Activated CD4-positive, alpha-beta T cell treated with anti-CD3 and anti-CD28 coated beads for 36 hours (primary cell): ENCODE measurements at regions not wholly inside any gene's neighbourhood (a gene's known extent, or its start where the extent isn't known, plus 50 kb on each side); places are given as distances from the start of the nearest gene placed in this dataset.
"Not testable (repeated sequence)": the region's sequence is repeated elsewhere in the genome, so short reads cannot be mapped to it uniquely, and the experiment has no call there.

Source experiments
- ATAC-seq: fragments of 200-7000 bp; cut with Tn5 transposase; one replicate; pipeline ENCODE4 v1.10.0; 2021; ENCODE audit warnings: mild to moderate bottlenecking, moderate library complexity
- CTCF ChIA-PET: fragments of 350-600 bp; sonication (Branson Sonifier 250); formaldehyde crosslinking; loops from one replicate; lab custom pipeline; 2021; ENCODE audit warnings: antibody characterized with exemption; lab: Charles Lee
- POLR2A ChIA-PET: fragments of 350-600 bp; sonication (Branson Sonifier 250); formaldehyde crosslinking; loops from one replicate; lab custom pipeline; 2021; ENCODE audit warnings: antibody characterized with exemption, inconsistent platforms; lab: Charles Lee
- DNase-seq: peaks from one replicate; pipeline ENCODE4 v3.0.0-alpha.2; 2020
- H3K27ac Mint-ChIP-seq: one replicate; pipeline ENCODE4 v1.8.0; 2021; ENCODE audit warnings: mixed read lengths
- H3K27me3 Mint-ChIP-seq: one replicate; pipeline ENCODE4 v1.8.0; 2021; ENCODE audit warnings: mixed read lengths
- H3K36me3 Mint-ChIP-seq: one replicate; pipeline ENCODE4 v1.8.0; 2021; ENCODE audit warnings: low read depth, mixed read lengths
- H3K4me1 Mint-ChIP-seq: one replicate; pipeline ENCODE4 v1.8.0; 2021; ENCODE audit warnings: mixed read lengths
- H3K4me3 Mint-ChIP-seq: one replicate; pipeline ENCODE4 v1.8.0; 2021; ENCODE audit warnings: mild to moderate bottlenecking, moderate library complexity, mixed read lengths
- H3K9me3 Mint-ChIP-seq: one replicate; pipeline ENCODE4 v1.8.0; 2021; ENCODE audit warnings: low read depth, mixed read lengths
- intact Hi-C, 2 experiments: fragments of 100-400 bp; cut with DNase I in 1 of 2; cut with micrococcal nuclease in 1 of 2; formaldehyde crosslinking; loops; one replicate each; pipeline versions ENCODE4 v1.14.2 to v1.15.1; 2022 to 2024; cut with DNase I, micrococcal nuclease

DNA sequence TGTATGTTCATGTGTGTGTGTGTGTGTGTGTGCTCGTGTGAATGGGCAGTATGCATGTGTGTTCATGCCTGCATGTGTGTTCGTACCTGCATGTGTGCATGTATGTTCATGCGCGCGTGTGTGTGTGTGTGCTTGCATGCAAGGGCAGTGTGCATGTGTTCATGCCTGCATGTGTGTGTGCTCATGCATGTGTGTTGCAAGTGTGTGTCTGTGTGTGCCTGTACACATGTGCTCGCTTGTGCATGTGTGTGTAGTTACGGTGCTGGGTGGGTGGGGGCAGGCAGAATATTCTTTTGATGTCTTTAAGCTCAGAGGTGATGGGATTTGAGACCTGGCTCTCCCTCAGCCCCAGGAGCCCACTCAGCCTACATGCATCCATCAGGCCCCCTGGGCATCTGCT is 822.1 kb downstream of the BRD1 start:
- intact Hi-C loops, result no loop called here
- H3K4me3 Mint-ChIP-seq, result no peak overlapping the region
- no peaks in the 10 kb centered on the region for H3K36me3 Mint-ChIP-seq
- no peak overlapping the region for H3K27ac Mint-ChIP-seq
- CTCF ChIA-PET, result no interaction called here
- H3K27me3 Mint-ChIP-seq, result peaks cover 2% of the 10 kb centered on the region
- POLR2A ChIA-PET, result no interaction called here
- H3K4me1 Mint-ChIP-seq, result no peaks in the 10 kb centered on the region
- DNase-seq, result no peak
- H3K9me3 Mint-ChIP-seq, result peaks cover 6% of the 10 kb centered on the region
- no peak for ATAC-seq

DNA sequence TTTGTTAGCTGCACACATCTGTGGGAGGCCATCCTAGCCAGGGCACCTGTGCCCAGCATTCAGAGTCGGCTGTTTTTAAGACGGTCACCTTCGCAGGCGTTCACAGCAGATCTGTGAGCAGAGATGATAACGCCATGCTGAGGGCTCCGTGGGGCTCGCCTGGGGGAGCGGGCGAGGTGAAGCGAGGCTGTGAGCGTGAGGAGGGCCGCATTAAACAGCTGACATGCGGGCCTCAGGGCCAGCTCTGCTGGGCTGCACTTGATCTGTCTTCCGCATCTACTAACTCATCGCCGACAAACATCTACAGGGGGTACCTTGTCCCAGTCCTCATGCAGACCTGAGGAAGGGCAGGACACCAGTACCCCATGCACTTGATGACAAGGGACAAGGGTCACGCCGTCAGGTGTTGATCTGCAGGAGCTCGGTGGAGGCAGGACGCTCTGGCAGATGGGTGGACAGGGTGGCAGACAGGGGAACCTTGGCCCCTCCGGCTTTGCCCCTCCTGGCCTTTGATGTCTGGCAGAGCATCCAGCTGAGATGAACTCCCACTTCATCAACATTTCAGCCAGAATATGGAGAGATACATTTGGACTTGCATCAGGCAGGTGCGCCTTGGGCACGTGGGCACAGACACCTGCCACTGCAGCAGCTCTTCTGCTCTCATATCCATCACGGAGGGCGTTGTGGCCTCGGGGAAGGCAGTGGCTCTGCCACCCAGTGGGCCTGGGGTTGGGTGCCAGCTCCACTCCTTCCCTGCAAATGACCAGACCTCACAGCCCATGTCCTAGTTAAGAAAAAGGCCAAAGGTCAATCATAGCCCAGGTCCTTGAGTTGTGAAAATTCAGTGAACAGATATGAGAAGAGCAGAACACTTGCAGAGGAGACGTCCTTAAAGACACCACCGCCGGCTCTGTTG is 822.9 kb downstream of the BRD1 start:
- ChIA-PET CTCF (interaction anchor here (0.5 kb wide), 1 partner anchor 1312 kb away, joined by 3 read pairs; no protein-coding TSS in a partner anchor), POLR2A (no interaction called here)
- intact Hi-C loops, result no loop called here
- no peak for DNase-seq
- H3K27me3 Mint-ChIP-seq, result peaks cover 2% of the 10 kb centered on the region
- ATAC-seq, result no peak
- peaks cover 8% of the 10 kb centered on the region for H3K9me3 Mint-ChIP-seq
- H3K27ac Mint-ChIP-seq, result no peak overlapping the region
- H3K4me1 Mint-ChIP-seq, result no peaks in the 10 kb centered on the region
- no peaks in the 10 kb centered on the region for H3K36me3 Mint-ChIP-seq
- no peak overlapping the region for H3K4me3 Mint-ChIP-seq

DNA sequence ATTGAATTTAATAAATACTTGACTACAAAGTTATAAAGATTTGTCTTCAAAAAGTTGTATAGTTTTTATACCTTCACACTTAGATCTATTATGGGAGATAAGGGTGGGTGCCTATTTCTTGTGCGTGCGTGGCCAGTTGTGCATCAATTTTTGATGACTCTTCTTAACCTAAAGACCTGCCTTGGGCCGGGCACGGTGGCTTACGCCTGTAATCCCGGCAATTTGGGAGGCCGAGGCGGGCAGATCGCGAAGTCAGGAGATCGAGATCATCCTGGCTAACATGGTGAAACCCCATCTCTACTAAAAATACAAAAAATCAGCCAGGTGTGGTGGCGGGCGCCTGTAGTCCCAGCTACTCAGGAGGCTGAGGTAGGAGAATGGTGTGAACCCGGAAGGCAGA is 830.1 kb downstream of the BRD1 start:
- H3K27me3 Mint-ChIP-seq, H3K4me1 Mint-ChIP-seq, H3K36me3 Mint-ChIP-seq, H3K27ac Mint-ChIP-seq, CTCF ChIA-PET, ATAC-seq, H3K9me3 Mint-ChIP-seq, intact Hi-C loops, H3K4me3 Mint-ChIP-seq, POLR2A ChIA-PET, DNase-seq: not testable (repeated sequence)

- no peaks in the 10 kb centered on the region for H3K36me3 Mint-ChIP-seq
- no peak overlapping the region for H3K4me3 Mint-ChIP-seq
- no peaks in the 10 kb centered on the region for H3K4me1 Mint-ChIP-seq
- peaks cover 2% of the 10 kb centered on the region for H3K9me3 Mint-ChIP-seq
- ChIA-PET POLR2A (no interaction called here), CTCF (no interaction called here)
- intact Hi-C loops, result no loop called here
- no peak for ATAC-seq
- DNase-seq, result no peak
- H3K27me3 Mint-ChIP-seq, result peaks cover 12% of the 10 kb centered on the region
- H3K27ac Mint-ChIP-seq, result no peak overlapping the region
Observed at GRCh38 chr22:48993655-48994054, 834.0 kb downstream of the BRD1 start.

DNA sequence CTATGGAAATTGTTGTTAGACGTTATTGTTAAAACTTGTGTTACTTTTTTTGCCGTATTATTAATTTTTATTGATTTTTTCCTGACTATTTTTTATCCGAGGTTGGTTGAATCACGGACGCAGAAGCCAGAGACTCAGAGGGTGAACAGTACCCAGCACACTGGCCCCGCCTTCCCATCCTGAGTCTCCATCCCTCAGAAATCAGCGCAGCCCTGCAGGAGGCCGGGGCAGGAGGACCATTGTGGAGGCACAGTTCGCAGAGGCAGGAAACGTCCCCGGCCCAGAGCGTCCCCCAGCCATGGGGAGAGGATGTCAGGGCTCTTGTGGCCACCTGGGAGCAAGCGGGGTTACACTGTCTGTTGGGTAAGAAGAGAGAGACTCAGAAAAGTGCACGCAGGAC is 843.0 kb downstream of the BRD1 start:
- Mint-ChIP-seq H3K4me3 (no peak overlapping the region), H3K27ac (no peak overlapping the region), H3K4me1 (no peaks in the 10 kb centered on the region), H3K36me3 (no peaks in the 10 kb centered on the region), H3K27me3 (peaks cover 15% of the 10 kb centered on the region), H3K9me3 (no peaks in the 10 kb centered on the region)
- CTCF ChIA-PET, result no interaction called here
- no peak for DNase-seq
- ATAC-seq, result no peak
- POLR2A ChIA-PET, result no interaction called here
- intact Hi-C loops, result no loop called here

DNA sequence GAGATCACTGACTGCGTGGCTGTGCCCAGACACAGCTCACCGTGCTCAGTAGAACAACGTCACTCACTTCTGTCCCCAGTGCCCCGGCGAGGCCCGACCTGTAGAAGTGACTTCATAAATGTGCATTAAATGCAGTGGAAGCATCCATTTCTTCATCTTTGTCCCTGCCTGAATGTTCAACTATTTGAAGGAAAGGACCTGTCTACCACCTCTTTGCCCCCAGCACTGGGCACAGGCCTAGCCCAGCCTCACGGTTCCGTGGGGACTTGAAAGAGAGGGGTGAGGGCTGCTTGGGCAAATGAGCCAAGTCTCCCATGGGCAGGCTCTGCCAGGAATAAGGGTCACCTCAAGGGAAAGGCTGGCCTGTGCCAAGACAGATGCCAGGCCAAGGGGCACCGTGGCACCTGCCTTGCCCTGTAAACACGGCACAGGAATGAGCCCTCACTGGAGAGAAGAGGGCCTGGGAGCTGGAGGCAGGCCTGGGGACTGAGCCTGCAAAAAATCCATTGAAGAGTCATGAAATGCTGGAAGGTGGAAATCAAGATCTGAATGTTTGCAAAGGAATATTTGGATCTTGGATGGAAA is 845.3 kb downstream of the BRD1 start:
- Mint-ChIP-seq H3K4me3 (no peak overlapping the region), H3K9me3 (no peaks in the 10 kb centered on the region), H3K27me3 (peaks cover 22% of the 10 kb centered on the region), H3K27ac (no peak overlapping the region), H3K4me1 (no peaks in the 10 kb centered on the region), H3K36me3 (no peaks in the 10 kb centered on the region)
- ATAC-seq (no peak), DNase-seq (no peak)
- ChIA-PET CTCF (no interaction called here), POLR2A (no interaction called here)
- intact Hi-C loops, result no loop called here

DNA sequence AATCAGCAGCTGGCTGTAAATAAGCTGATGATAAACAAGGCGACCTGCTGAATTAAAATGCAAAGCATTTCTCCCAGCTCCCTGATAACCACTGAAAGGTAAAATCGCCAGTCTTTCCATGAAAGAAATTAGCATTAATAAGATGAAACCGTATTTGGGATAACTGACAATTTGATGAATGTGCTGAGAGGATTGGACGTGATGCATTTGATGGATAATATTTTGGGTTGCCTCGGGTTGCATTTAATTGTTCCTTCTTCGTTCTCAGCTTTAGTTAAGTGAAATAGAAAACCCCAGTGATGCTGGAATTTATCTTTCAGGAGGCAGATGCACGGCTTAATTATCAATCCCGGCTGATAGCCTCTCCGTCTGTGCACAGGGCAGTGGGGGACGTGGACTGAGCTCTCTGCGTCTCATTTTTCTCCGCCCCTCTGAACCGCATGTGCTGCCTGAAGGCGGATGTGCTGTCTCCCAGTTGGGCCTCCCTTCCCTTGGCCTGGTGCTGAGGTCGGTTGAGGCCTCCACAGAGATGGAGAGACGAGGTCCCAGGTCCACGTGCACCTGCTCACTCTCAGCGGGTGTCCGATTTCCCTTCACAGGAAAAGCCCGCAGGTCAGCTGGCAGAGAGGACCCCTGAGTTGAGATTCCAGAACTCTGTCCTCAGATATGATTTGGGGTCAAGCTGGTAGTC is 846.2 kb downstream of the BRD1 start:
- Mint-ChIP-seq H3K4me3 (no peak overlapping the region), H3K27me3 (peaks cover 22% of the 10 kb centered on the region)
- CTCF ChIA-PET, result no interaction called here

DNA sequence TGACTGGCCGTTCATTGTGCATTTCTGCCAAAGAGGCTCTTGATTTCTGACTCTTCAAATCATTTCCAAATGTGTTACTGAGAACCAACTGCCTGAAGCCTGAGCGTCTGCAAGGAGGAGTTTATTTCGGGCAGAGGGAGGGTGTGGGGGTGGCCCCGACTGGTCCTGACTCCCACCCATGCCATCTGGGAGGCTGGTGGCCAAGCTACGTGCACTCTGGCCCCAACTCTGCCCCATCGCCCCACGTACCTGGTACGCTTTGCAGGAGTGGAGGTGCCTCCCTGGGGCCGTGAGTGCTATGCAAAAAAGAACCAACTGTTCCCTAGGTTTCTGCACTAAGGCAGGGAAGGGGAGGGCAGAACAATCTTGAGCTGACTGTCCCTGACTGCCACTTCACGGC is 846.8 kb downstream of the BRD1 start:
- Mint-ChIP-seq H3K27me3 (peaks cover 22% of the 10 kb centered on the region), H3K4me3 (no peak overlapping the region), H3K9me3 (no peaks in the 10 kb centered on the region), H3K27ac (no peak overlapping the region), H3K36me3 (no peaks in the 10 kb centered on the region), H3K4me1 (no peaks in the 10 kb centered on the region)
- ChIA-PET CTCF (no interaction called here), POLR2A (no interaction called here)
- no peak for ATAC-seq
- intact Hi-C loops, result no loop called here
- DNase-seq, result no peak

More for the DNA sequence above, 846.2 kb downstream of the BRD1 start:
- Mint-ChIP-seq H3K9me3 (no peaks in the 10 kb centered on the region), H3K27ac (no peak overlapping the region), H3K36me3 (no peaks in the 10 kb centered on the region), H3K4me1 (no peaks in the 10 kb centered on the region)
- POLR2A ChIA-PET, result no interaction called here
- no peak for DNase-seq
- ATAC-seq, result no peak
- intact Hi-C loops, result no loop called here

DNA sequence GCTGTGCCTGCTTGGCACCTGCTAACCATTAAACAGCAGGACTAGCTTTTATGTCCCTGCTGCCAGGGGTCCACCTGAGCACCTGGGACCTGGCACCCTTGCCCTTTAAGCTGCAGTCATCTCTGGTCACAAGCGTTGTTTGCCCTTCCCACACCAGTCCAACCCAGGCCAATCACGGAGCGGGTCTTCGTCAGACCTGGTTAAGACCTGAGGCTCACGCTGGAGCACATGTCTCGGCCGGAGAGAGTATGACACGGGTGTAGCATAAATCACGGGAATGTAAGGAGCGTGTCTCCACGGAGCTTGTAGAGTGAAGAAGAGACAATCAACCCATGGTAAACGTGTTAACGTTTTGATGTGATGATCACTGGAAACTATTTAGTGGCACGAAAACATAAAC is 847.3 kb downstream of the BRD1 start:
- ChIA-PET CTCF (no interaction called here), POLR2A (no interaction called here)
- DNase-seq (no peak), ATAC-seq (no peak)
- H3K4me1 Mint-ChIP-seq, result no peaks in the 10 kb centered on the region
- H3K9me3 Mint-ChIP-seq, result no peaks in the 10 kb centered on the region
- no peak overlapping the region for H3K4me3 Mint-ChIP-seq
- intact Hi-C loops, result no loop called here
- H3K27ac Mint-ChIP-seq, result no peak overlapping the region
- H3K27me3 Mint-ChIP-seq, result peaks cover 22% of the 10 kb centered on the region
- H3K36me3 Mint-ChIP-seq, result no peaks in the 10 kb centered on the region

GRCh38 chr22:48979482-48979881 is 848.2 kb downstream of the BRD1 start:
- Mint-ChIP-seq H3K4me1 (no peaks in the 10 kb centered on the region), H3K4me3 (no peak overlapping the region), H3K9me3 (no peaks in the 10 kb centered on the region), H3K27me3 (peaks cover 17% of the 10 kb centered on the region), H3K27ac (no peak overlapping the region), H3K36me3 (no peaks in the 10 kb centered on the region)
- CTCF ChIA-PET, result no interaction called here
- POLR2A ChIA-PET, result no interaction called here
- DNase-seq (no peak), ATAC-seq (no peak)
- intact Hi-C loops, result no loop called here

- ChIA-PET CTCF (interaction anchor here (0.6 kb wide), 1 partner anchor 1265 kb away, joined by 3 read pairs; no protein-coding TSS in a partner anchor), POLR2A (no interaction called here)
- Mint-ChIP-seq H3K27me3 (peaks cover 16% of the 10 kb centered on the region), H3K9me3 (no peaks in the 10 kb centered on the region), H3K27ac (no peak overlapping the region), H3K4me3 (no peak overlapping the region), H3K4me1 (no peaks in the 10 kb centered on the region), H3K36me3 (no peaks in the 10 kb centered on the region)
- ATAC-seq, result no peak
- no peak for DNase-seq
- intact Hi-C loops, result no loop called here
Observed at GRCh38 chr22:48976556-48977535, 850.8 kb downstream of the BRD1 start.
